ENCODE measurements at regions not wholly inside any gene's neighbourhood (a gene's known extent, or its start where the extent isn't known, plus 50 kb on each side); places are given as distances from the start of the nearest gene placed in this dataset.
"Not testable (repeated sequence)": the region's sequence is repeated elsewhere in the genome, so short reads cannot be mapped to it uniquely, and the experiment has no call there.

DNA sequence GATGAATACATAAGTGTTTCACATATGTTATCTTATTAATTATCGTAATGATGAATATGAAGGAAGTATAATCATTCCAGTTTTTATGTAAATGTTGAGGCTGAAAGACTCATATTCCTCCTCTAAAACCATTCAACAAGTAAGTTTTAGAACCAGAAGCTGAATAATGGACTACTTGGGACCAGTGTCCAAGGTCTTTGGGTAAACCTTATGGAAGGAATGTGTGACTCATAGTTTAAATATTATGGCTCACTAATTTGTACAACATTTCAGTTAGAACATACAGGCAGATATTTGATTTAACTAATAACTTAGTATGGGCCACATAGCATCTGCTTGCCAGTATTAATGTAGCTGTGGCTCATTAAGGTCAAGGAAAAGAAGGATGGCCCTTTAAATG, 209.6 kb downstream of the TFAP2B start:
- CTCF ChIA-PET, result interaction anchor here (0.9 kb wide), 1 partner anchor 15 kb away, joined by 3 read pairs; no protein-coding TSS in a partner anchor
- no peaks in the 10 kb centered on the region for H3K27me3 ChIP-seq (ENCODE audit: control insufficient read depth, insufficient read depth, low read length)
- POLR2A ChIA-PET, result no interaction called here
- H3K4me3 ChIP-seq (ENCODE audit: low read depth, low read length), result no peak overlapping the region
- H3K36me3 ChIP-seq (ENCODE audit: control insufficient read depth, insufficient read depth, low read length), result no peaks in the 10 kb centered on the region
- DNase-seq (ENCODE audit: low read depth), result no peak
- TF ChIP-seq, protein P1, sequence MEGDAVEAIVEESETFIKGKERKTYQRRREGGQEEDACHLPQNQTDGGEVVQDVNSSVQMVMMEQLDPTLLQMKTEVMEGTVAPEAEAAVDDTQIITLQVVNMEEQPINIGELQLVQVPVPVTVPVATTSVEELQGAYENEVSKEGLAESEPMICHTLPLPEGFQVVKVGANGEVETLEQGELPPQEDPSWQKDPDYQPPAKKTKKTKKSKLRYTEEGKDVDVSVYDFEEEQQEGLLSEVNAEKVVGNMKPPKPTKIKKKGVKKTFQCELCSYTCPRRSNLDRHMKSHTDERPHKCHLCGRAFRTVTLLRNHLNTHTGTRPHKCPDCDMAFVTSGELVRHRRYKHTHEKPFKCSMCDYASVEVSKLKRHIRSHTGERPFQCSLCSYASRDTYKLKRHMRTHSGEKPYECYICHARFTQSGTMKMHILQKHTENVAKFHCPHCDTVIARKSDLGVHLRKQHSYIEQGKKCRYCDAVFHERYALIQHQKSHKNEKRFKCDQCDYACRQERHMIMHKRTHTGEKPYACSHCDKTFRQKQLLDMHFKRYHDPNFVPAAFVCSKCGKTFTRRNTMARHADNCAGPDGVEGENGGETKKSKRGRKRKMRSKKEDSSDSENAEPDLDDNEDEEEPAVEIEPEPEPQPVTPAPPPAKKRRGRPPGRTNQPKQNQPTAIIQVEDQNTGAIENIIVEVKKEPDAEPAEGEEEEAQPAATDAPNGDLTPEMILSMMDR (IDR thresholded peaks at IDR 0.05; ENCODE audit: insufficient read depth, low read depth, low read length), result no peak

DNA sequence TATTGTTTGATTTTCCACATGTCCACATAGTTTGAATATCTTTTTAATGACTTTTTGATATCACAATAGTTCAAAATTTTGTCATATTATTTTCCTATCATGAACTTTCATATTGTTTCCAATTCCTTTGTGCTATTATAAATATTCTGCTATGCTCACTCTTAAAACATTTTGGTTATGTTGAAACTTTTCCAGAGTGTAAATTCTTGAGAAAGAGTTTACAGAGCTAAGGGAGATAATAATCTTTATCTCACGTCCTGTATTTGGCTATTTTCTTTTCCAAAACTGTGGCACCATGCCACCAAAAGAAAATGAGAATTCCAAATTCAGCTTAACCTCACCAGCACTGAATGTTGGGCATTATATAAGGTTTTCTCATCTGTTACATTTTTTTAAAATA, 210.9 kb downstream of the TFAP2B start:
- ChIA-PET POLR2A (no interaction called here), CTCF (no interaction called here)
- TF ChIP-seq, protein P1 (IDR thresholded peaks at IDR 0.05; ENCODE audit: insufficient read depth, low read depth, low read length), result no peak
- Histone ChIP-seq H3K27me3 (ENCODE audit: control insufficient read depth, insufficient read depth, low read length) (no peaks in the 10 kb centered on the region), H3K4me3 (ENCODE audit: low read depth, low read length) (no peak overlapping the region), H3K36me3 (ENCODE audit: control insufficient read depth, insufficient read depth, low read length) (no peaks in the 10 kb centered on the region)
- DNase-seq (ENCODE audit: low read depth), result no peak

DNA sequence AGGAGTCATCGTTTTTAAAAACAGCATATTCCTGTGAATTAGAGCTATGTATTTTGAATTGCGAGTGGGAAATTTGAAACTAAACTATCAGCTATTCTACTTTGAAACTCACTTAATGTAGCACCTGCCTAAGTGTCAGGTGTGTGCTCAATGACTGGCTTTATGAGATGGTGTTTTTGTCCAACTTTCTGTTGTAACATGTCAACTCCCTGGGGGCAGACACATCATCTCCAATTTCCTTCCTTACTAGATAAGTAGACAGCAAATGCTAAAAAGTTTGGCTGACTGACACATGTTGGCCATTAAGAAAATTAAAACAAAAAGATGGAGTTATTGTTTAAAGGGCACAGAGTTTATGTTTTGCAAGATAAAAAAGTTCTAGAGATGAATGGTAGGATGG, 226.9 kb downstream of the TFAP2B start:
- TF ChIP-seq, protein P1 (IDR thresholded peaks at IDR 0.05; ENCODE audit: insufficient read depth, low read depth, low read length), result no peak
- Histone ChIP-seq H3K36me3 (ENCODE audit: control insufficient read depth, insufficient read depth, low read length) (no peaks in the 10 kb centered on the region), H3K27me3 (ENCODE audit: control insufficient read depth, insufficient read depth, low read length) (no peaks in the 10 kb centered on the region), H3K4me3 (ENCODE audit: low read depth, low read length) (no peak overlapping the region)
- CTCF ChIA-PET, result no interaction called here
- POLR2A ChIA-PET, result no interaction called here
- no peak for DNase-seq (ENCODE audit: low read depth)

DNA sequence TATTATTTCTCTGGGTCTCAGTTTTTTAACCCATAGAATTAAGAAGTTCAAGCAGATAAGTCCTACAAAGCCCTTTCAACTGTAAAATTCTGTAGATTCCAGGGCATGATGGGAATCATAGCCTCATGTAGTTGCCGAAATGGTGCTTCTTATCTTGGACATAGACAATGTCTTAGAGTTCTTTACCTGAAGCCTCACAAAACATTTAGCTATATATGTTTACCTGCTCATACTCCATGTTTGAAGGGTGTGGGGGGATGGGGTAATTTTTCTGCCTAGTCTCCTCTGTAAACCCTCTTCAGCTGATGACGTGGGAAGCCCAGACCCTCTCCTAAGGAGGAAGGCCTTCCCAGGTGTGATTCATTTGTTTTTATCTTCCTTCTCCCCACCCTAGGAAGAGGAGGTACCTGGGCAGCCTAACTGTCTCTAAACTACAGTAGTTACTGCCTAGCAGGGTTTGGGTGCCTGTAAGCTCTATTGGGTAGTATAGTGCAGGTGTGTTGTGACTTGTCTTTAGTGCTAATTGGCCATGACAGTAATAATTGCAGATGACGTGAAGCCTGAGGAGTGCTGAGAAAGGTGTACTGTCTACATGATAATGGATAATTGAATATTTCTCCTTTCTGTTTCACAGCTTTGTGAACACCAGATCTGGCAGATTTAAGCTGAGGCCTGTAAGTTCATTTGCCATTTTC, 230.8 kb downstream of the TFAP2B start:
- Histone ChIP-seq H3K4me3 (ENCODE audit: low read depth, low read length) (no peak overlapping the region), H3K27me3 (ENCODE audit: control insufficient read depth, insufficient read depth, low read length) (no peaks in the 10 kb centered on the region), H3K36me3 (ENCODE audit: control insufficient read depth, insufficient read depth, low read length) (no peaks in the 10 kb centered on the region)
- no peak for DNase-seq (ENCODE audit: low read depth)
- CTCF ChIA-PET, result no interaction called here
- POLR2A ChIA-PET, result no interaction called here
- TF ChIP-seq, protein P1 (IDR thresholded peaks at IDR 0.05; ENCODE audit: insufficient read depth, low read depth, low read length), result no peak

DNA sequence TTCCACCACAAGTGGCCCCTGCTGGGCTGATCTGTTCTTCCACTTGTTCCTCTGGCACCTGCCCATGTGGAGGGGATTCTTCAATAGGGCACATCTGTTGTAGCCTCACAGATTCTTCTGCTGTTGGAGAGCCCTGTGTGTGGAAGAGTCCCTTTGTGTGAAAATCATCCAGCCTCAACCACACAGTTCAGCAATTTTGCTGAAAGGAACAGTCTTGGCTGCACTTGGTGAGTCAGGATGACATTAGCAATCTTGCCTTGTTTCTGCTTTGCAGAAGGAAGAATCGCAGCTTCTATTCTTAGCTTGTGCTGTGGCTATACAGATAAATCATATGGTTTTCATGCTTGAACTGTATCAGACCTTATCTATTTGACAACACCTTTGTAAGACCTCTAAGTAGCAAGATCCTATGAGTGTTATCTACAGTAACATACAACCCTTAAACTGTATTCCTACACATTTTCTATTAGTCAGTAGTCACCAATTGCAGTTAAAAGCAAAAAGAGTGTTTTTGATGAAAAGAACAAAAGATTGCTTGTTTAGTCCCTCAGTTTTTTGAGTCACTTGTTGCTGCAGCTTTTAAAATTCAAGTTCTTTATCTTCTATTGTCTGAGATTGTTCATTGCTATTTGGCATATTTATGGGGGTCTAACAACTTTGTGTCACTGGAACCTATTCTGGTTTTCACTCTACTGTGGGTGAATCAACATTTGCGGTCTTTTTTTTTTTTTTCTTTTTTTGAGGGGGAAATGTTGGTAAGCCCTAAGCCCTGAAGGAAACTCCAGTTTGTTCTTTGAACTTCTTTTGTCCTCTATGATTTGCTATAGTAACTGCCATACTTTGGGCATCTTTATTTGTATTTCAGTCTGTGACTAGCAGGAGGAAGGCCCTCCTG, 231.6 kb downstream of the TFAP2B start:
- ChIA-PET POLR2A (no interaction called here), CTCF (no interaction called here)
- Histone ChIP-seq H3K36me3 (ENCODE audit: control insufficient read depth, insufficient read depth, low read length) (no peaks in the 10 kb centered on the region), H3K27me3 (ENCODE audit: control insufficient read depth, insufficient read depth, low read length) (no peaks in the 10 kb centered on the region), H3K4me3 (ENCODE audit: low read depth, low read length) (no peak overlapping the region)
- TF ChIP-seq, protein P1 (IDR thresholded peaks at IDR 0.05; ENCODE audit: insufficient read depth, low read depth, low read length), result no peak
- DNase-seq (ENCODE audit: low read depth), result no peak

DNA sequence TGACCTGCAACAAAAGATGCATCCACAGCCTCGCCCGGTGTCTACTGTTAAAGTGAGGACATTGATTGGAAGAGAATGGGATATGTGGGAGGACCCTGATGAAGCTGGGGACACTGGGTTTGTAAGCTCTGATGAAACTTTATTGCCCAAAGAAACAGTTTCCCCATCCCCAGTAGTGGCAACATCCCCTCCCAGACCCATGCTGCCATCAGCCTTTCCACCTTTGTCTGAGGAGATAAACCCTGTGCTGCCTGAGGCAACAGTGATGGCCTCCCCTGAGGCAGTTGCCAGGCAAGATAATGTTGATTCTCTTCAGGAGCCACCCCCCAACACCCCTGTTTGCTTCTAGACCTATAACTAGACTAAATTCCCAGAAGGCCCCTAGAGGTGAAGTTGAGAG, 234.0 kb downstream of the TFAP2B start:
- H3K4me3 ChIP-seq (ENCODE audit: low read depth, low read length); DNase-seq (ENCODE audit: low read depth); CTCF ChIA-PET; POLR2A ChIA-PET; H3K27me3 ChIP-seq (ENCODE audit: control insufficient read depth, insufficient read depth, low read length); H3K36me3 ChIP-seq (ENCODE audit: control insufficient read depth, insufficient read depth, low read length): not testable (repeated sequence)

DNA sequence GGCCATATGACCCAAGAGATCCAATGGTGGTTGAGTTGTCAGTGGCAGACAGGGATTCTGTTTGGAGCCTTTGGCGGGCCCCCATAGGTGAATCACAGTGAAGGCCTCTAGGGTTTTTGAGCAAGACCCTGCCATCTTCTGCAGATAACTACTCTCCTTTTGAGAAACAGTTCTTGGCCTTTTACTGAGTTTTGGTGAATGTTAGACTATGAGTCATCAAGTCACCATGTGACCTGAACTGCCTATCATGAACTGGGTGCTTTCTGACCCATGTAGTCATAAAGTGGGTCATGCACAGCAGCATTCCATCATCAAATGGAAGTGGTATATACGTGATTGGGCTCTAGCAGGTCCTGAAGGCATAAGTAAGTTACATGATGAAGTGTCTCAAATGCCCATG, 236.6 kb downstream of the TFAP2B start:
- CTCF ChIA-PET; POLR2A ChIA-PET; H3K27me3 ChIP-seq (ENCODE audit: control insufficient read depth, insufficient read depth, low read length); H3K4me3 ChIP-seq (ENCODE audit: low read depth, low read length); H3K36me3 ChIP-seq (ENCODE audit: control insufficient read depth, insufficient read depth, low read length); DNase-seq (ENCODE audit: low read depth): not testable (repeated sequence)

Measured in BJ (cell line).